Nephron progenitor cell (in vitro differentiated cells): ENCODE measurements at regions not wholly inside any gene's neighbourhood (a gene's known extent, or its start where the extent isn't known, plus 50 kb on each side); places are given as distances from the start of the nearest gene placed in this dataset.
"Not testable (repeated sequence)": the region's sequence is repeated elsewhere in the genome, so short reads cannot be mapped to it uniquely, and the experiment has no call there.

Experiments used
- DNase-seq: peaks from one replicate; pipeline ENCODE4 v3.0.0; 2021
- H3K27ac Mint-ChIP-seq: 2 replicates; pipeline ENCODE4 v1.8.0; 2021; ENCODE audit warnings: mild to moderate bottlenecking, moderate library complexity, mixed read lengths
- H3K27me3 Mint-ChIP-seq: 2 replicates; pipeline ENCODE4 v1.8.0; 2021; ENCODE audit warnings: mild to moderate bottlenecking, low read depth, mixed read lengths; ENCODE audit not compliant: poor library complexity
- H3K36me3 Mint-ChIP-seq: 2 replicates; pipeline ENCODE4 v1.8.0; 2021; ENCODE audit warnings: low read depth, mixed read lengths
- H3K4me1 Mint-ChIP-seq: 2 replicates; pipeline ENCODE4 v1.8.0; 2021; ENCODE audit warnings: mixed read lengths
- H3K4me3 Mint-ChIP-seq: 2 replicates; pipeline ENCODE4 v1.8.0; 2021; ENCODE audit warnings: mild to moderate bottlenecking, moderate library complexity, mixed read lengths
- H3K9me3 Mint-ChIP-seq: 2 replicates; pipeline ENCODE4 v1.8.0; 2021; ENCODE audit warnings: mild to moderate bottlenecking, moderate library complexity, mixed read lengths
- TF ChIP-seq, protein P1 (sequence below): fragments of 200-600 bp; sonication (generic); IDR thresholded peaks from 2 replicates; pipeline ENCODE4 v1.5.0; 2021; ENCODE audit warnings: antibody characterized with exemption

DNA sequence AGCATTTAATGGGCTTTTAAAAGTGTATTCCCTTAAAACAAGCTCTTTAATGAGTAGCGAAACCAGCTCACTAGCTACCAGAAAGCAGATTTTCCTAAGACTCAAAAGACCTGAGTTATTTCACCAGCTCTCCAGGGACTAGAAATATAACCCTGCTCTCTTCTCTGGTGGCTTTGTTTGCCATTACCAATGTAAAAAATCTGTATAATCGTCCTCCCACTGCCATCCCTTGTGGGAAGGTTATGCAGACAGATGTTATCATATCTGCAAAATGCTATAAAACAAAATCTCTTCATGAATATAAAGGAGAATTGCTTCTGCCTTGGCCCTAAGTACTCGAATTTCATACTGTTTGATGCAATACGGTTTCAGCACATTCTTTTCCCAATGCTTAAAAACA, 335.2 kb downstream of the NUP35 start:
- H3K9me3 Mint-ChIP-seq = peaks cover under 1% of the 10 kb centered on the region
- no peak overlapping the region for H3K27ac Mint-ChIP-seq
- H3K36me3 Mint-ChIP-seq = no peaks in the 10 kb centered on the region
- peaks cover under 1% of the 10 kb centered on the region for H3K4me1 Mint-ChIP-seq
- no peak for DNase-seq
- peaks cover 2% of the 10 kb centered on the region for H3K27me3 Mint-ChIP-seq
- TF ChIP-seq, protein P1, sequence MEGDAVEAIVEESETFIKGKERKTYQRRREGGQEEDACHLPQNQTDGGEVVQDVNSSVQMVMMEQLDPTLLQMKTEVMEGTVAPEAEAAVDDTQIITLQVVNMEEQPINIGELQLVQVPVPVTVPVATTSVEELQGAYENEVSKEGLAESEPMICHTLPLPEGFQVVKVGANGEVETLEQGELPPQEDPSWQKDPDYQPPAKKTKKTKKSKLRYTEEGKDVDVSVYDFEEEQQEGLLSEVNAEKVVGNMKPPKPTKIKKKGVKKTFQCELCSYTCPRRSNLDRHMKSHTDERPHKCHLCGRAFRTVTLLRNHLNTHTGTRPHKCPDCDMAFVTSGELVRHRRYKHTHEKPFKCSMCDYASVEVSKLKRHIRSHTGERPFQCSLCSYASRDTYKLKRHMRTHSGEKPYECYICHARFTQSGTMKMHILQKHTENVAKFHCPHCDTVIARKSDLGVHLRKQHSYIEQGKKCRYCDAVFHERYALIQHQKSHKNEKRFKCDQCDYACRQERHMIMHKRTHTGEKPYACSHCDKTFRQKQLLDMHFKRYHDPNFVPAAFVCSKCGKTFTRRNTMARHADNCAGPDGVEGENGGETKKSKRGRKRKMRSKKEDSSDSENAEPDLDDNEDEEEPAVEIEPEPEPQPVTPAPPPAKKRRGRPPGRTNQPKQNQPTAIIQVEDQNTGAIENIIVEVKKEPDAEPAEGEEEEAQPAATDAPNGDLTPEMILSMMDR = no peak
- no peak overlapping the region for H3K4me3 Mint-ChIP-seq

DNA sequence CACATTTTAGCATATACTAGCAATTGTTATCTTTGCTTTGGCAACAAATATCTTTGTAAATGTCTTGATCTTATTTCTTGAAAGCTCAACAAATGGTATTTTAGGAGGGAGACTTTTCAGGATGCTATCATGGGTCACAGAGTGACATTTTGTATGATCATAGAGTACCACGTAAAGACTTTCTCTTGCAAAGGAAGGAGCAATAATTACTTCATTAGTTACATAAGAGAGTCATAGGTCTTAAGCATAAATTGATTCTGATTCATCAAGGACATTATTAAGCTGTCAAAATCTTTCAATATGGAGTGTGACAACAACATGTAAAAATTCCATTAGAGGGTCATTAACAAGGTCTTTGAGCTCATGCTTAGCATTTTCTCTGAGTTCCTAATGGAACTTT, 339.6 kb downstream of the NUP35 start:
- Mint-ChIP-seq H3K9me3 (no peaks in the 10 kb centered on the region), H3K4me3 (no peak overlapping the region), H3K36me3 (no peaks in the 10 kb centered on the region), H3K27ac (no peak overlapping the region), H3K27me3 (peaks cover 2% of the 10 kb centered on the region), H3K4me1 (no peaks in the 10 kb centered on the region)
- no peak for DNase-seq
- TF ChIP-seq, protein P1 = no peak

DNA sequence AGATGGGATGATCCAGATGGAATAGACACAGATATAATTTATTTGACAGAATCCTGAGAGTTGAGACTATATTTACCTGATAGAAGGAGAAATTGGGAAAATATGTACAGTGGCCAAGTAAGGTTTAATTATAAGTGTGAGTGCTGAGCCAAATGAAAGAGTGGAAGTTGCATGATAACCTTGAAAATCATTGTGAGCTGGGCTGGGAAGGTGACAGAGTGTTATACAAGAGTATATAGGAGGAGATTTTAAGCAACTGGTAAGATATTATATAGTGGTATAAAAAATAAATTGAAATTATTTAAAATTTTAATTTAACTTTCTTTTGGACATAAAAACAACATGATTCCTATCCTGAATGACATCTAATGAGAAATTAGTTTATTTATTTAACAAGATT, 340.8 kb downstream of the NUP35 start:
- no peak overlapping the region for H3K4me3 Mint-ChIP-seq
- TF ChIP-seq, protein P1 = no peak
- no peak for DNase-seq
- peaks cover 5% of the 10 kb centered on the region for H3K9me3 Mint-ChIP-seq
- no peaks in the 10 kb centered on the region for H3K4me1 Mint-ChIP-seq
- no peak overlapping the region for H3K27ac Mint-ChIP-seq
- no peaks in the 10 kb centered on the region for H3K36me3 Mint-ChIP-seq
- peaks cover 2% of the 10 kb centered on the region for H3K27me3 Mint-ChIP-seq

DNA sequence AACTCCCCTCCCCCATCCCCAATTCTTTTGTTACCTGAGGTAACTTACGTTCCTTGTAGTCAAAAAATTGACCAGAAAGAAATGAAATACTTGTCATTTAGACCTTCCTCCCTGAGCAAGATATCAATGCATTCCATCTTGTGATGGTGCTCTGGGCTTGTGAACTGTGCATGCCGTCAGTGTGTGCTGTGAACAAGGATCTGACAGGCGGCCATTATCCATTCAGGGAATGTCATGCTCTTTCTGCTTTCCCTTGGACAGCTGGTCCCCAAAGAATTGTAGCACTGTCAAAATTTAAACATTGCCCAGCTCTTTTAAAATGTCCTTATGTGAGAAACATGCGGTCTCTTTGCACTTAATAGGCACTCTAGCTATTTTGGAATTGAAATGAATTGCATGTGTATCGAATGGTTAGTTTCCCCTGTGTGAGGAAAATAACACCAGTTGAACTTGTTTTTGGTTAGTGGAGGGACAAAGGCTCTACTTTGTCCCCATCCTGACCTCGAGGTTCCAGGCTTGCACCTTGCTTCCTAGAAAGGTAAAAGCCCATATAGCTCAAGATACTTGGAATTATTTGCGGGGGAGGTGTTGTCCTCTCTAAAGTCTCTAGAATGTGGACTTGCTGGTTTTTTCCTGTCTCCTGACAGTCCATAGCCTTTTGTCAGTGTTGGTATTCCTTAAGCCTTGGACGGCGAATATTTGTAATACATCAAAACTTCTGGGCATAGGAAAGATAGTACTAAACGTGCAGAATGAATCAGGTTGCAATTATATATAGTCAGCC, 350.9 kb downstream of the NUP35 start:
- H3K36me3 Mint-ChIP-seq = no peaks in the 10 kb centered on the region
- H3K4me3 Mint-ChIP-seq = no peak overlapping the region
- TF ChIP-seq, protein P1 = no peak
- H3K27ac Mint-ChIP-seq = peak overlapping the region; percentile 26
- no peaks in the 10 kb centered on the region for H3K27me3 Mint-ChIP-seq
- DNase-seq = no peak
- H3K9me3 Mint-ChIP-seq = peaks cover 15% of the 10 kb centered on the region
- peaks cover 15% of the 10 kb centered on the region for H3K4me1 Mint-ChIP-seq

DNA sequence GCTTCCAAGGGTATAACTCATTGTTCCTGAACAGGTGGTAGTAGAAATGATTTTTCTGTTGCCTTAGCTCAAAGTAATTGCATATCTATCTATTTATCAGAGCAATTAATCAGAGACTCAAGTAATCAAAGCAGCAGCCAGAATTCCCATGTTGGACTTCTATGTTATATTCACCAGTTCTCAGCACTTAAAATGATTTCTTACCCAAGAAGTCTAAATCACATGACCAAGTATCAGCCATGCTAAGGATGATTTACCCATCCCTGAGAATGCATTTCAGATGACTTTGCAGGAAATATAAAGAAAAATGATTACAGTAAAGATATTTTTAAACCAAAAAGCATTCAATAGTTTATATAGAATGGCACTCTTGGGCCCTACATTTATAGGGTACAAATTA, 352.2 kb downstream of the NUP35 start:
- Mint-ChIP-seq H3K4me1 (peaks cover 15% of the 10 kb centered on the region), H3K36me3 (no peaks in the 10 kb centered on the region), H3K4me3 (no peak overlapping the region), H3K27ac (no peak overlapping the region), H3K9me3 (peaks cover 23% of the 10 kb centered on the region), H3K27me3 (no peaks in the 10 kb centered on the region)
- DNase-seq = no peak
- TF ChIP-seq, protein P1 = no peak

DNA sequence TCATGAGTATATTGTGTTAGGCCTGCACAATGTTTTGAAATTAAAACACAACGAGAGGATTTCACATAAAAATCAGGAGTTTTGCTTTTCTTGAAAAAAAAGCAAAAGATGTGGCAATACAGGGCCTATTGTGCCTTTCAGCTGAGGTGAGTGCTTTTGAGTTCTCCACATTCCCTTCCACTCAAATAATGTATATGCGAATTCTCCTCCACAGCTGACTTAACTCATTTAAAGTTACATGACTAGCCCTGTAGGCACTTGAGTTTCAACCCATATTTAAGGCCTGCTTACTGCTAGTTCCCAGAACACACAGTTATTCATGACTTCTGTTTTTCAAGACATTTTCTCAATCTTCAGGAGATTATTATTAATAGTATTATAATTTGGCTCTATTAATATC, 353.1 kb downstream of the NUP35 start:
- TF ChIP-seq, protein P1 = no peak
- Mint-ChIP-seq H3K9me3 (peaks cover 23% of the 10 kb centered on the region), H3K4me3 (no peak overlapping the region), H3K27ac (no peak overlapping the region), H3K36me3 (no peaks in the 10 kb centered on the region), H3K4me1 (peaks cover 15% of the 10 kb centered on the region), H3K27me3 (no peaks in the 10 kb centered on the region)
- no peak for DNase-seq

DNA sequence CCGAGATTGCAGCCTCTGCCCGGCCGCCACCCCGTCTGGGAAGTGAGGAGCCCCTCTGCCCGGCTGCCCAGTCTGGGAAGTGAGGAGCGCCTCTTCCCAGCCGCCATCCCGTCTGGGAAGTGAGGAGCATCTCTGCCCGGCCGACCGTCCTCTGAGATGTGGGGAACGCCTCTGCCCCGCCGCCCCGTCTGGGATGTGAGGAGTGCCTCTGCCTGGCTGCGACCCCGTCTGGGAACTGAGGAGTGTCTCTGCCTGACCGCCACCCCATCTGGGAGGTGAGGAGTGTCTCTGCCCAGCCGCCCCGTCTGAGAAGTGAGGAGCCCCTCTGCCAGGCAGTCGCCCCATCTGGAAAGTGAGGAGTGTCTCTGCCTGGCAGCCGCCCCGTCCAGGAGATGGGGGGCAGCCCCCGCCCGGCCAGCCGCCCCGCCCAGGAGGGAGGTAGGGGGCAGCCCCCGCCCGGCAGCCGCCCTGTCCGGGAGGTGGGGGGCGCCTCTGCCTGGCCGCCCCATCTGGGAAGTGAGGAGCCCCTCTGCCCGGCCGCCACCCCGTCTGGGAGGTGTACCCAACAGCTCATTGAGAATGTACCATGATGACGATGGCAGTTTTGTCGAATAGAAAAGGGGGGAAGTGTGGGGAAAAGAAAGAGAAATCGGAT, 354.8 kb downstream of the NUP35 start:
- not testable (repeated sequence) for H3K27ac Mint-ChIP-seq, H3K36me3 Mint-ChIP-seq, DNase-seq, H3K27me3 Mint-ChIP-seq, H3K4me3 Mint-ChIP-seq
- peaks cover 23% of the 10 kb centered on the region for H3K9me3 Mint-ChIP-seq
- H3K4me1 Mint-ChIP-seq = peaks cover 14% of the 10 kb centered on the region
